ENCODE measurements at regions not wholly inside any gene's neighbourhood (a gene's known extent, or its start where the extent isn't known, plus 50 kb on each side); places are given as distances from the start of the nearest gene placed in this dataset.

- TF ChIP-seq, protein P1, sequence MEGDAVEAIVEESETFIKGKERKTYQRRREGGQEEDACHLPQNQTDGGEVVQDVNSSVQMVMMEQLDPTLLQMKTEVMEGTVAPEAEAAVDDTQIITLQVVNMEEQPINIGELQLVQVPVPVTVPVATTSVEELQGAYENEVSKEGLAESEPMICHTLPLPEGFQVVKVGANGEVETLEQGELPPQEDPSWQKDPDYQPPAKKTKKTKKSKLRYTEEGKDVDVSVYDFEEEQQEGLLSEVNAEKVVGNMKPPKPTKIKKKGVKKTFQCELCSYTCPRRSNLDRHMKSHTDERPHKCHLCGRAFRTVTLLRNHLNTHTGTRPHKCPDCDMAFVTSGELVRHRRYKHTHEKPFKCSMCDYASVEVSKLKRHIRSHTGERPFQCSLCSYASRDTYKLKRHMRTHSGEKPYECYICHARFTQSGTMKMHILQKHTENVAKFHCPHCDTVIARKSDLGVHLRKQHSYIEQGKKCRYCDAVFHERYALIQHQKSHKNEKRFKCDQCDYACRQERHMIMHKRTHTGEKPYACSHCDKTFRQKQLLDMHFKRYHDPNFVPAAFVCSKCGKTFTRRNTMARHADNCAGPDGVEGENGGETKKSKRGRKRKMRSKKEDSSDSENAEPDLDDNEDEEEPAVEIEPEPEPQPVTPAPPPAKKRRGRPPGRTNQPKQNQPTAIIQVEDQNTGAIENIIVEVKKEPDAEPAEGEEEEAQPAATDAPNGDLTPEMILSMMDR (IDR thresholded peaks at IDR 0.05; ENCODE audit: extremely low read depth, insufficient read depth, missing control alignments) = no peak
- in situ Hi-C loops (cut with MboI; ENCODE audit: low pct_unique_long_range_greater_than_20kb, low sequenced_read_pairs, unreplicated experiment) = no loop called here
- DNase-seq (ENCODE audit: low spot score) = no peak
Measured at GRCh38 chr10:130559547-130559880, 423.3 kb downstream of the GLRX3 start.

GRCh38 chr10:130560116-130560515 is 423.9 kb downstream of the GLRX3 start:
- in situ Hi-C loops (cut with MboI; ENCODE audit: low pct_unique_long_range_greater_than_20kb, low sequenced_read_pairs, unreplicated experiment) = no loop called here
- DNase-seq (ENCODE audit: low spot score) = no peak
- TF ChIP-seq, protein P1 (IDR thresholded peaks at IDR 0.05; ENCODE audit: extremely low read depth, insufficient read depth, missing control alignments) = no peak

DNA sequence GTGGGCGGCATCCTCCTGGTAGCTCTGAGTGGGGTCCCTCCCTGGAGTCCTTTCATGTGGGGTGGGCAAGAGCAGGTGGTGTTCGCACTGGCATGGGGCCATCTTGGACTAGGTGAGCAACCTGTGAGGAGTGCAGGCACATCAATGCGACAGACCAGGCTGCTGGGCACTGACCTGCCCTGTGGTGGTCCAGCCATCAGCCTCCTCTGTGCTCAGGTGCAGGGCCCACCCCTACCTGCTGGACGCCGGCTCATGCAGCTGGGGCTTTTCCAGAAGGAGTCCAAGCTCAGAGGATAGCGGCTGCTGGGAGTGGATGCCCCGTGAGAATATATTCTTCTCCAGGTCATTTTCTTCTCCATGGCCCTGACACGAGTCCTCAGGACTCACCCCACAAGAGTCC is 424.4 kb downstream of the GLRX3 start:
- TF ChIP-seq, protein P1 (IDR thresholded peaks at IDR 0.05; ENCODE audit: extremely low read depth, insufficient read depth, missing control alignments) = no peak
- no peak for DNase-seq (ENCODE audit: low spot score)
- in situ Hi-C loops (cut with MboI; ENCODE audit: low pct_unique_long_range_greater_than_20kb, low sequenced_read_pairs, unreplicated experiment) = no loop called here

- DNase-seq (ENCODE audit: low spot score) = no peak
- TF ChIP-seq, protein P1 (IDR thresholded peaks at IDR 0.05; ENCODE audit: extremely low read depth, insufficient read depth, missing control alignments) = no peak
- in situ Hi-C loops (cut with MboI; ENCODE audit: low pct_unique_long_range_greater_than_20kb, low sequenced_read_pairs, unreplicated experiment) = no loop called here
Measured at GRCh38 chr10:130561681-130562080, 425.5 kb downstream of the GLRX3 start.

GRCh38 chr10:130567011-130567410 is 430.8 kb downstream of the GLRX3 start:
- in situ Hi-C loops (cut with MboI; ENCODE audit: low pct_unique_long_range_greater_than_20kb, low sequenced_read_pairs, unreplicated experiment) = no loop called here
- TF ChIP-seq, protein P1 (IDR thresholded peaks at IDR 0.05; ENCODE audit: extremely low read depth, insufficient read depth, missing control alignments) = no peak
- no peak for DNase-seq (ENCODE audit: low spot score)

- no peak for DNase-seq (ENCODE audit: low spot score)
- TF ChIP-seq, protein P1 (IDR thresholded peaks at IDR 0.05; ENCODE audit: extremely low read depth, insufficient read depth, missing control alignments) = no peak
- in situ Hi-C loops (cut with MboI; ENCODE audit: low pct_unique_long_range_greater_than_20kb, low sequenced_read_pairs, unreplicated experiment) = no loop called here
Measured at GRCh38 chr10:130567436-130567835, 431.2 kb downstream of the GLRX3 start.

DNA sequence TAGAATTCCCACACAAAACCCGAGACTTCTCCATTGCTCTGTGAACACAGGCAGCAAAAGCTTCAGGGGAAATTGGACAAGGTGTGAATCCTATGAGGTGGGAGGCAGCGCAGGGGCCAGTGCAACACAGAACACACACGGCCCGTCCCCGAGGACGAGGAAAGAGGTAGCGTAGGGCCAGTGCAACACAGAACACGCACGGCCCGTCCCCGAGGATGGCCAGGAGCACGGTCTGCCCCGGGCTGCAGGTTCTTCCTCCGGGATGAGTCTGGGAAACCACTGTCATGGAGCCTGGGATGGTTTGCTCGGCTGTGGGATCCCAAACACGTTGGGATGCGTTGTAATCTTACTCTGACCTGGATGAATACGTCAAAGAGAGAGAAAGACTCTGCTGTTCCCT is 432.1 kb downstream of the GLRX3 start:
- in situ Hi-C loops (cut with MboI; ENCODE audit: low pct_unique_long_range_greater_than_20kb, low sequenced_read_pairs, unreplicated experiment) = no loop called here
- DNase-seq (ENCODE audit: low spot score) = no peak
- TF ChIP-seq, protein P1 (IDR thresholded peaks at IDR 0.05; ENCODE audit: extremely low read depth, insufficient read depth, missing control alignments) = no peak
